Ovary (tissue), 3 donors: ENCODE measurements at regions not wholly inside any gene's neighbourhood (a gene's known extent, or its start where the extent isn't known, plus 50 kb on each side); places are given as distances from the start of the nearest gene placed in this dataset.

Experiments
- CTCF ChIP-seq, 3 donors: fragments of 450-650 bp in 2 of 3; fragments of 200-600 bp in 1 of 3; IDR thresholded peaks; one replicate each; pipeline versions ENCODE4 v1.5.1 to v1.8.0; 2016 to 2022; ENCODE audit warnings: antibody characterized with exemption in 3 of 3, mild to moderate bottlenecking in 1 of 3
- EP300 ChIP-seq: sonication (generic); formaldehyde crosslinking; IDR thresholded peaks from one replicate; pipeline ENCODE4 v1.6.1; 2017; ENCODE audit warnings: antibody characterized with exemption
- donor health status: DM: no; HTN: no; CAD: no.

GRCh38 chr12:34591966-34592365, 569.7 kb downstream of the ALG10 start:
- TF ChIP-seq CTCF (IDR thresholded peaks at IDR 0.05) (no peak), EP300 (no peak)
